Hematopoietic multipotent progenitor cell treated with erythropoietin and hydrocortisone succinate and interleukin-3 and kit ligand, for 17 days (in vitro differentiated cells): ENCODE measurements at regions not wholly inside any gene's neighbourhood (a gene's known extent, or its start where the extent isn't known, plus 50 kb on each side); places are given as distances from the start of the nearest gene placed in this dataset.
"Not testable (repeated sequence)": the region's sequence is repeated elsewhere in the genome, so short reads cannot be mapped to it uniquely, and the experiment has no call there.

Source experiments
- DNase-seq: peaks from one replicate; pipeline ENCODE4 v3.0.0-alpha.2; 2015; ENCODE audit warnings: low spot score

- DNase-seq, result not testable (repeated sequence)
Observed at GRCh38 chr3:195970873-195971272, 62.5 kb upstream of the TNK2 start.

GRCh38 chr3:195969838-195970776 lies 61.8 kb upstream of the TNK2 start:
- DNase-seq, result not testable (repeated sequence)

- DNase-seq, result not testable (repeated sequence)
Observed at GRCh38 chr3:195969341-195969740, 61.0 kb upstream of the TNK2 start.

DNA sequence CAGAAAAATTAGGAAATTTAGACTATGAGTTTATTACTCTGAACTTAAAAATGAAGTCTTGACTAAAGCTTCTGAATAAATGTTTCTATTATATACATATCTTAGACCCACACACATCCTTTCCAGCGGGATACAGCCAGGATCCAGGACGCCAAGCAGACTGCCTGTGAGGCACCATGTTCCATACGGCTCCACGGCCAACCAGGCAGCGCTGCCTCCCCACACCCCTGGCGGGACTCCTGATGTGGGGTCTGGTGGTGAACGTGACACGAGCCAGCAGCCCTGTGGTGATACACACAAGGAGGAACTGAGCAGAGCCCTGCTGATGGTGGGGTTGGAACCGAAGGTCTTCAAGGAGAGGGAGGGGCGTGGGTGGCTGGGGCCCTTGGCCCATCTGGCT lies 59.8 kb upstream of the TNK2 start:
- not testable (repeated sequence) for DNase-seq

- DNase-seq, result not testable (repeated sequence)
Observed at GRCh38 chr3:195967387-195967720, 59.0 kb upstream of the TNK2 start.

DNA sequence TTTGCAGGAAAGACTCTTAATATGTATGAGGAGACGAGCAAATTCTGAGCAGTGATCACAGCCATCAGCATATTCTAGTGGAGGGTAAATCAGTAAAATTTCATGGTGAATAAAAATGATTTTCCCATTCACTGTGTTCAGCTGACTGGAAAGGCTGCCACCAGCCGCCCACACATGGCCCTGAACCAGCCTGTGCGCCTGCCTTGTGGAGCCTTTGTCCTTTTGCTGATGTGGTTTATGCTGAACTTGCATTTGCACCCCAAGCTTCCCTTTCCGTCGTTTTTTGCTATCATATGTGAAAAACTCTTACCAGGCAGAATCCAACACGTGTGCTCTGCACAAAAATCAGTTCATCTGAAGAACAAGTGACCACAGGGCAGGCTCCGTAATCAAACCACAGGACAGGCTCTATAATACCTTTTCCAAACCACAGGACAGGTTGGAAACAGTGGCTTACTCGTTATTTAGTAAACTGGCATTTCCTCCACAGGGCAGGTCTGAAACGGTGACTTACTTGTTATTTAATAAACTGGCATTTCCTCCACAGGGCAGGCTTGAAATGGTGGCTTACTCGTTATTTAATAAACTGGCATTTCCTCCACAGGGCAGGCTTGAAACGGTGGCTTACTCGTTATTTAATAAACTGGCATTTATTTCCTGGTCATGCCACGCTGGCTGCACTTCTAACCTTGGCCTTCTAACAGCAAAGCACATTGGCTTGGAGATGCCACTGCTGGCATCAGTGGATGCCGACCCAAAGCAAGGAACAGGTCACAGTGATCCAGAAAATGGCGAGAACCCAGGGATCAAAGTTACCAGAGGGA lies 58.4 kb upstream of the TNK2 start:
- not testable (repeated sequence) for DNase-seq

GRCh38 chr3:195965217-195965616 lies 56.9 kb upstream of the TNK2 start:
- not testable (repeated sequence) for DNase-seq

DNA sequence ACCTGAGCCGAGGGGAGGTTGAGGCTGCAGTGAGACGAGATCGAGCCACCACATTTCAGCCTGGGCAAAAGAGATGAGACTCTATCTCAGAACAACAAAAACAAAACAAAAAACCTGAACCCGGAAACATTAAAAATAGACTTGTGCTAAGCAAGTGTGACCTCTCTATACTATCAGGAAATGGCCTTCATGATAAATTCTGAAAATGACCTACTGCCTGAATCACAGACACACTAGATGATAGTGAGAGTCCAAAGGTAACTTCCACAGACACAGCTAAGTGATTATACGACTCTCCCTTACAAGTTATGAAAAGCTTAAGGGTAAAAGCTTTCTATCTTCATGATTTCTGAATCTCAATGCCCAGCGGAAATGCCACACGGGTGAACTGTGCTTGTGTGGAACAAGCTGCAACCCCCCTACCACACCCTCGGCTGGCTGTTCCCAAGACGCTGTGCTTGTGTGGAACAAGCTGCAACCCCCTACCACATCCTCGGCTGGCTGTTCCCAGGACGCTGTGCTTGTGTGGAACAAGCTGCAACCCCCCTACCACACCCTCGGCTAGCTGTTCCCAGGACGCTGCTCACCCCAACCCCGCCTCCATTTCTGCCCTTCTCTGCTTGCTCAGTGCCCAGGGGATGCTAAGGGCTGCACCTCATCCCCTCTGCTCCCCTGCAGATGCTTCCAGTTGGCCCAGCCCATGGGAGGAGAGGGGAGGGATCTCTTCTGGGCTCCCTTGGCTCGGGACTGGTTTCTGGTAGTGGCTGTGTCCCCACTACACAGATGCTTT lies 56.2 kb upstream of the TNK2 start:
- not testable (repeated sequence) for DNase-seq

DNA sequence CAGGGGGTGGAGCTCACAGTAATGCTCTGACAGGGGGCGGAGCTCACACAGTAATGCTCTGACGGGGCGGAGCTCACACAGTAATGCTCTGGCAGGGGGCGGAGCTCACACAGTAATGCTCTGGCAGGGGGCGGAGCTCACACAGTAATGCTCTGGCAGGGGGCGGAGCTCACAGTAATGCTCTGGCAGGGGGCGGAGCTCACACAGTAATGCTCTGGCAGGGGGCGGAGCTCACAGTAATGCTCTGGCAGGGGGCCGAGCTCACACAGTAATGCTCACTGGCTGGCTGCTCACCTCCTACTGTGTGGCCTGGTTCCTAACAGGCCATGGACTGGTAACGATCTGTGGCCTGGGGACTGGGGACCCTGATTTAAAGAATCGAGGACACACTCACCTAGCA lies 53.9 kb upstream of the TNK2 start:
- not testable (repeated sequence) for DNase-seq

DNA sequence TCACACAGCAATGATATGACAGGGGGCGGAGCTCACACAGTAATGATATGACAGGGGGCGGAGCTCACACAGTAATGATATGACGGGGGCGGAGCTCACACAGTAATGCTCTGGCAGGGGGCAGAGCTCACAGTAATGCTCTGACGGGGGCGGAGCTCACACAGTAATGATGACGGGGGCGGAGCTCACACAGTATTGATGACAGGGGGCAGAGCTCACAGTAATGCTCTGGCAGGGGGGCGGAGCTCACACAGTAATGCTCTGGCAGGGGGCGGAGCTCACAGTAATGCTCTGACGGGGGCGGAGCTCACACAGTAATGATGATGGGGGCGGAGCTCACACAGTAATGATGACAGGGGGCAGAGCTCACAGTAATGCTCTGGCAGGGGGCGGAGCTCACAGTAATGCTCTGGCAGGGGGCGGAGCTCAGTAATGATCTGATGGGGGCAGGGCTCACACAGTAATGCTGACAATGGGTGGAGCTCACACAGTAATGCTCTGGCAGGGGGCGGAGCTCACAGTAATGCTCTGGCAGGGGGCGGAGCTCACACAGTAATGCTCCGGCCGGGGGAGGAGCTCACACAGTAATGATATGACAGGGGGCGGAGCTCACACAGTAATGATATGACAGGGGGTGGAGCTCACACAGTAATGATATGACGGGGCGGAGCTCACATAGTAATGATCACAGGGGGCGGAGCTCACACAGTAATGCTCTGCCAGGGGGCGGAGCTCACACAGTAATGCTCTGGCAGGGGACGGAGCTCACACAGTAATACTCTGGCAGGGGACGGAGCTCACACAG lies 52.8 kb upstream of the TNK2 start:
- peak; percentile 39 for DNase-seq

- DNase-seq, result not testable (repeated sequence)
Observed at GRCh38 chr3:195960164-195960563, 51.8 kb upstream of the TNK2 start.

DNA sequence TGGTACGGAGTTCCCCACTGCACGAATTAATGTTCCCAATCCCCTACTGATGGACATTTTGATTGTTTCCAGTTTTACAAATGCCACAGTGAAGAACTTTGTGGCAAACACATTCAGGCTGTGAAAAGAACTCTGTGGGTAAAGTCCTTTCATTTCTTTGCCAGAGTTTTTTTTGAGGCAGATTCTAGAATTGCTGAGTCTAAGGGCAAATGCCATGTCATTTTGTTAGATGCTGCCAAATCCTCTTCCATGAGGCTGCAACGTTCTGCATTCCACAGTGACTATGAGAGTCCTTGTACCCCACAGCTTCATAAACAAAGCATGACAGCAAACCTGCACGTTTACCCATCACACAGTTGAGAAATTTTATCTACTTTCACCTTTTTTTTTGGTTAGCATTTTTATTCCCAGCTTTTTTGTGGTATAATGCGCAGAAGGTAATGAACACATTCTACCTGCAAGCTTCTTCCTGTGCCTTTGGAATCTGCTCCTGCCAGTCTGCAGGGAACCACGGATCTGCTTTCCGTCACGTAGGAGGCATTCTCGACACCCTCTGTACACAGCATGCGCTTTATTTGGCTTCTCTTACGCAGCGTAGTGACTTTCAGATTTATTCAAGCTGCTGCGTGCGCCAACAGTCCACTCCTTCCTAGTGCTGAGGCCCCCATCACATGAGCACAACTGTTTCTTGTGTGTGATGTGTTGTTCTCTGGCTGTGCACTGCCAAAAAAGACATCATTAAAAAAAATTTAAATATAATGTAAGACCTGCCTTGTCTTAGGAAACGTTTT lies 51.2 kb upstream of the TNK2 start:
- DNase-seq, result not testable (repeated sequence)

DNA sequence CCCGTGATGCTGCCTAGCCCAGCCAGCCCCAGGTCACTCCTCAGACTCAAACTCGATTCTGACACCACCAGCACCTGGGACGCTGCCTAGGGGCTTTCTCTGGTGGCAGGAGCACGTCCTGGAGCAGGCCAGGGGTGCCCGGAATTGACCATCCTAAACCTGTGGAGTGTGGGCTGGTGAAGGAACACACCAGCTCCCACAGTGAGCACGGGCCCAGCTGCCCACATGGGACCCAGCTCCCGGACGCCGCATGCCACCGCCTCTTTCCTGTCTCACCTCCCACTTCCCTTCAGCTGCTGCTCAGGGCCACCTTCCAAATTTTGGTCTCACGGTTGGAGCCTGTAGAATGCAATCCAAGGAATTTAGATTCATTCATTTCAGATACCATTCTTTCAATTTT lies 50.4 kb upstream of the TNK2 start:
- not testable (repeated sequence) for DNase-seq
